ENCODE measurements at regions not wholly inside any gene's neighbourhood (a gene's known extent, or its start where the extent isn't known, plus 50 kb on each side); places are given as distances from the start of the nearest gene placed in this dataset.

- TF ChIP-seq, protein P1, sequence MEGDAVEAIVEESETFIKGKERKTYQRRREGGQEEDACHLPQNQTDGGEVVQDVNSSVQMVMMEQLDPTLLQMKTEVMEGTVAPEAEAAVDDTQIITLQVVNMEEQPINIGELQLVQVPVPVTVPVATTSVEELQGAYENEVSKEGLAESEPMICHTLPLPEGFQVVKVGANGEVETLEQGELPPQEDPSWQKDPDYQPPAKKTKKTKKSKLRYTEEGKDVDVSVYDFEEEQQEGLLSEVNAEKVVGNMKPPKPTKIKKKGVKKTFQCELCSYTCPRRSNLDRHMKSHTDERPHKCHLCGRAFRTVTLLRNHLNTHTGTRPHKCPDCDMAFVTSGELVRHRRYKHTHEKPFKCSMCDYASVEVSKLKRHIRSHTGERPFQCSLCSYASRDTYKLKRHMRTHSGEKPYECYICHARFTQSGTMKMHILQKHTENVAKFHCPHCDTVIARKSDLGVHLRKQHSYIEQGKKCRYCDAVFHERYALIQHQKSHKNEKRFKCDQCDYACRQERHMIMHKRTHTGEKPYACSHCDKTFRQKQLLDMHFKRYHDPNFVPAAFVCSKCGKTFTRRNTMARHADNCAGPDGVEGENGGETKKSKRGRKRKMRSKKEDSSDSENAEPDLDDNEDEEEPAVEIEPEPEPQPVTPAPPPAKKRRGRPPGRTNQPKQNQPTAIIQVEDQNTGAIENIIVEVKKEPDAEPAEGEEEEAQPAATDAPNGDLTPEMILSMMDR (IDR thresholded peaks at IDR 0.05), result no peak
- TF ChIP-seq POLR2A (IDR thresholded peaks at IDR 0.05), result no peak
- TF ChIP-seq EP300 (IDR thresholded peaks at IDR 0.05), result no peak
Measured at GRCh38 chr1:221200464-221200863, 321.2 kb downstream of the HLX start.
